ENCODE measurements at regions not wholly inside any gene's neighbourhood (a gene's known extent, or its start where the extent isn't known, plus 50 kb on each side); places are given as distances from the start of the nearest gene placed in this dataset.
"Not testable (repeated sequence)": the region's sequence is repeated elsewhere in the genome, so short reads cannot be mapped to it uniquely, and the experiment has no call there.

- no peak for DNase-seq (ENCODE audit: extremely low read depth, low read depth)
These were observed 851.0 kb upstream of the EPHA7 start for GRCh38 chr6:94270091-94270948.

DNA sequence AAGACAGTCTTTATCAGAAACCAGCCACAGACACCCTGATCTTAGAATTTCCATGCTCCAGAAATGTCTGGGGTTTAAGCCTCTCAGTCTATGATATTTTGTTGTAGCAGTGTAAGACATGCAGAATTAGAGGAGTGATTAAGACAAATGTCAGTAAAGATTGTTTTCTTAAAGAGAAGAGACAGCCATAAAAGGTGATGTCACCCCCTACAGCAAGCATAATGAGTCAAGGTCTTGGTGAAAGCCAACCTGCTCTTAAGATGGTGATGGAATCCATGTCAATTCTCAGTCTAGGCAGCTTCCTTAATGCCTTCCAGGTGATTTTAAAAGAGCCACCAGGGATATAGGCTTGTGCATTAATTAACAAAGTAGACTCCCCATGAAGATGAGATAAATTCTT lies 849.9 kb upstream of the EPHA7 start:
- DNase-seq (ENCODE audit: extremely low read depth, low read depth), result no peak

GRCh38 chr6:94260765-94261164 lies 841.4 kb upstream of the EPHA7 start:
- no peak for DNase-seq (ENCODE audit: extremely low read depth, low read depth)

GRCh38 chr6:94254689-94255088 lies 835.3 kb upstream of the EPHA7 start:
- no peak for DNase-seq (ENCODE audit: extremely low read depth, low read depth)

- no peak for DNase-seq (ENCODE audit: extremely low read depth, low read depth)
These were observed 832.5 kb upstream of the EPHA7 start for GRCh38 chr6:94251878-94252277.

DNA sequence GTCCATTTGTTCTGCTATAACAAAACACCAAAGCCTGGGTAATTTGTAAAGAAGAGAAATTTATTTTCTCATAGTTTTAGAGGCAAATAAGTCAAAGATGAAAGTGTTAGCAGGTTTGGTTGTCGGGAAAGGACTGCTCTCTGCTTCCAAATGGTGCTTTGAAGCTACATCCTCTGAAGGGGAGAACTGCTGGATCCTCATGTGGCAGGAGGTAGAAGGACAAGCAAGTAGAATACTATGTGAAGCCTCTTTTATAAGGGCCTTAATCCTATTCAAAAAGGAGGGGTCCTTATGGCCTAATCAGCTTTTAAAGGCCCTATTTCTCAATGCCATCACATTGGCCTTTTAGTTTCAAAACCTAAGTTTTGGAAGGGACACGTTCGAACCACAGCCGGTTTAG lies 826.0 kb upstream of the EPHA7 start:
- DNase-seq (ENCODE audit: extremely low read depth, low read depth), result no peak

DNA sequence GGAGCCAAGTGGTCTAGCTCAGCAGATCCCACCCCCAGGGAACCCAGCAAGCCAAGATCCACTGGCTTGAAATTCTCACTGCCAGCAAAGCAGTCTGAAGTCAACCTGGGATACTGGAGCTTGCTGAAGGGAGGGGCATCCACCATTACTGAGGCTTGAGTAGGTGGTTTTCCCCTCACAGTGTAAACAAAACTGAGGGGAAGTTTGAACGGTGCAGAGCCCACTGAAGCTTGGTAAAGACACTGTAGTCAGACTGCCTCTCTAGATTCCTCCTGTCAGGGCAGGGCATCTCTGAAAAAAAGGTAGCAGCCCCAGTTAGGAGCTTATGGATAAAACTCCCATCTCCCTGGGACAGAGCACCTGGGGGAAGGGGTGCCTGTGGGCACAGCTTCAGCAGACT lies 819.5 kb upstream of the EPHA7 start:
- DNase-seq (ENCODE audit: extremely low read depth, low read depth), result no peak

GRCh38 chr6:94227741-94228140 lies 808.4 kb upstream of the EPHA7 start:
- DNase-seq (ENCODE audit: extremely low read depth, low read depth), result no peak

- DNase-seq (ENCODE audit: extremely low read depth, low read depth), result no peak
These were observed 798.5 kb upstream of the EPHA7 start for GRCh38 chr6:94217836-94218235.

- DNase-seq (ENCODE audit: extremely low read depth, low read depth), result no peak
These were observed 796.2 kb upstream of the EPHA7 start for GRCh38 chr6:94215552-94215951.

DNA sequence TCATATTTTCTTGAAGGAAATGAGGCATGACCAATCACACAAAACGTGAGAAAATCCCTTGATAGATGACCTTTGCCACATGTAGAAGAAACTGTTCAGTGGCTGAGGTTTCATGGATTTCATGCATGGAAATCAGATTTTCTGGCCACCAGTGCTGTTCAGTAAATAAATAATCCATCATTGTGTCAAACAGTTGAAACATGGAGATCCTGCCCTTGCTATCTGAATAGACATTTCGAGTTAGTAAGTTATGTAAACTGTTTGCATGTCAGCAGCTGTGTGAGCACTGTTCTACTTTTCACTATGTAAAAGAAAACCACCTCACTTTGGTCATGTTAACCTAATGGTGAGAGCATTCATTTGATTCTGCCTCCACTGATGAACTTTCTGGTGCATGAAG lies 793.9 kb upstream of the EPHA7 start:
- DNase-seq (ENCODE audit: extremely low read depth, low read depth), result no peak

- DNase-seq (ENCODE audit: extremely low read depth, low read depth), result no peak
These were observed 777.5 kb upstream of the EPHA7 start for GRCh38 chr6:94196891-94197290.

DNA sequence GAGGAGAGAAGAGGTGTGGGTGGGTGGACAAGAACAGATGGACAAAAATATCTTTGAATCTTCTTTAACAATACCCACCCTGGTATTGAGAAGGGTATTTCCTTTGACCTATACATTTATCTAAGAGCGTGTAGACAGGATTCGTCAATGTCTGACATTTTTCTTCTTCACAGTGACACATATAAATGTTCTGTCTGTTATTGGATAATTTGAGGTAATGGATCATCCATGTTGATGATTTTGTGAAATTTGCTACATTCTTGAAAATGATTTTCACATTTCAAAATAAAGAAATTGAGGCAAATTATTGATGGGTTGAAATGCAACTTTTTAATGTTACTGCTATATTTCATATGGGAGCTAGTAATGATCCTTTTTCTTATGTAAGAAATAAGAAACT lies 770.7 kb upstream of the EPHA7 start:
- DNase-seq (ENCODE audit: extremely low read depth, low read depth), result no peak

GRCh38 chr6:94184666-94185464 lies 765.5 kb upstream of the EPHA7 start:
- DNase-seq (ENCODE audit: extremely low read depth, low read depth), result no peak

GRCh38 chr6:94177429-94177828 lies 758.1 kb upstream of the EPHA7 start:
- no peak for DNase-seq (ENCODE audit: extremely low read depth, low read depth)

DNA sequence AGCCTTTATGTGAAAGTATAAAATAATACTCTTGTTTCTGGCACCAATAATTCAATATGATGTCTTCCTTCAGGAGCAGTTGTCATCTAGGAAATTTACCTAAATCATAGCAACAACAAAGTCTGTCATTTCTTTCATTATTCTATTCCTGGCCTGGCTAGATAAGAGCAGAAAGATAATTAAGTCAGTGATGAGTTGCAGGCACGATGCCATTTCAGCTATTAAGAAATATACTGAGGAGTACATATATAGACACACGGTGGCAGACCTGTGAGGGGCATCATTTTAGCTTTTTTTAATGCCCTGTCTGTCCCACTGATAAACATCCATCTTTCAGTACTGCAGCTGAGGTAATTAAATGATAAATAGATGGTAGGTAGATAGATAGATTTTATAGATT lies 756.1 kb upstream of the EPHA7 start:
- DNase-seq (ENCODE audit: extremely low read depth, low read depth), result no peak

- DNase-seq (ENCODE audit: extremely low read depth, low read depth), result no peak
These were observed 744.5 kb upstream of the EPHA7 start for GRCh38 chr6:94163877-94164276.

GRCh38 chr6:94150886-94151285 lies 731.5 kb upstream of the EPHA7 start:
- no peak for DNase-seq (ENCODE audit: extremely low read depth, low read depth)

DNA sequence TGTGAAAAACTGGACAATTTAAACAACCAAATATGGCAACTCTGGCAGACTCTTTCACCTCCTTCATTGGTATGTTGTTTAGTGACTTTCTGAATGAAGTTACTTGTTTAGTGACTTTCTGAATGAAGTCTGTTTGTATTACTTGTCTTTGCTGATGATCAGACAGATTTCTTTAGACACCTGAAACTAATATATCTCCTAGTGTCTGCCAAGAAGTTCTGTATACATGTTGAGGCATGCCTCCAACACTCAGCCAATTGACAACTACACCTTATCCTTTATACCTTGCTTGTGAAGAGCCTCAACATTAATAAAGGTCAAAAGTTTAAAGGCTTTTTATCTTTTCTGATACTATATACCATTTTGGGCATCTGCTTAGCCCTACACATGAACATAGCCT lies 725.4 kb upstream of the EPHA7 start:
- no peak for DNase-seq (ENCODE audit: extremely low read depth, low read depth)

DNA sequence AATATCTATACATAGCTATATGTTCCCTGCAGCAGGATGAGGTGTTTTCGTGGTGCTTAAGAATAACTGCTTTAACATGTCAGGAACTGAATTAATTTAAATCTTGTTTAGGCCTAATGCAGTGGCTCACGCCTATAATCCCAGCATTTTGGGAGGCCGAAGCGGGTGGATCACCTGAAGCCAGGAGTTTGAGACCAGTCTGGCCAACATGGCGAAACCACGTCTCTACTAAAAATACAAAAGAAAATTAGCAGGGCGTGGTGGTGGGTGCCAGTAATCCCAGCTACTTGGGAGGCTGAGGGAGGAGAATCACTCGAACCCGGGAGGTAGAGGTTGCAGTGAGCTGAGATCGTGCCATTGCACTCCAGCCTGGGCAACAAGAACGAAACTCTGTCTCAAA lies 717.8 kb upstream of the EPHA7 start:
- not testable (repeated sequence) for DNase-seq (ENCODE audit: extremely low read depth, low read depth)

GRCh38 chr6:94133106-94133505 lies 713.7 kb upstream of the EPHA7 start:
- no peak for DNase-seq (ENCODE audit: extremely low read depth, low read depth)

DNA sequence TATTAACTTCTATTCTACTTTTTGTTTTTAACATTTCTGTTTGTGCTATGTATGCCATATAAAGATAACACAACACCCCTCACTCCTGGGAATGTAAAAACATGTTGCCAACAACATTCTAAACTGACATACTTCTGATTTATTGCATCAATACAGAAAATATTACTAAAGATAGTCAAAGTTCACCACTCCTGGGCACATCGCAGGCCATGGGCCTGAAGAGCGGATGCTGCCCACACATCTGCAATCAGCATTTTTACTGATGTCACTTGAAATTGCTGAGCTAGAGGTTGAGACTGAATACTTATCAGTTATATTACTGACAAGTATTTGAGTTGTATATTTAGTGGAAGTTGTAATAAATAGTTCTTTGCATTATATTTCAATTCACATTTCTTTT lies 711.9 kb upstream of the EPHA7 start:
- no peak for DNase-seq (ENCODE audit: extremely low read depth, low read depth)

Measured in NCI-H460 (cell line).